Stomach (tissue), 8 donors: ENCODE measurements at regions not wholly inside any gene's neighbourhood (a gene's known extent, or its start where the extent isn't known, plus 50 kb on each side); places are given as distances from the start of the nearest gene placed in this dataset.

Experiments used
- DNase-seq, 2 donors: peaks; one replicate each; pipeline versions ENCODE4 v3.0.0 to v3.0.0-alpha.2; 2013 to 2019
- H3K27ac ChIP-seq, 5 donors: fragments of 200-600 bp in 4 of 5; sonication (generic) in 4 of 5; one replicate each; pipeline ENCODE4 v1.5.1; 2013 to 2019; ENCODE audit warnings: mild to moderate bottlenecking in 1 of 5, moderate library complexity in 1 of 5
- H3K27me3 ChIP-seq, 3 donors: fragments of 200-600 bp; sonication (generic); one replicate each; pipeline ENCODE4 v1.5.1; 2017 to 2019; ENCODE audit warnings: mixed run types in 1 of 3
- H3K36me3 ChIP-seq, 4 donors: fragments of 200-600 bp; sonication (generic); 1 replicate in 3 of 4; 2 replicates in 1 of 4; pipeline ENCODE4 v1.5.1; 2016 to 2019
- H3K4me1 ChIP-seq, 4 donors: fragments of 200-600 bp; sonication (generic); one replicate each; pipeline ENCODE4 v1.5.1; 2016 to 2019
- H3K4me3 ChIP-seq, 4 donors: fragments of 200-600 bp; sonication (generic) in 3 of 4; one replicate each; pipeline ENCODE4 v1.5.1; 2016 to 2019; ENCODE audit warnings: mild to moderate bottlenecking in 1 of 4
- H3K9me3 ChIP-seq, 4 donors: fragments of 200-600 bp; sonication (generic); one replicate each; pipeline ENCODE4 v1.5.1; 2016 to 2019
- EP300 ChIP-seq: sonication (generic); formaldehyde crosslinking; IDR thresholded peaks from one replicate; pipeline ENCODE4 v1.6.1; 2017; ENCODE audit warnings: antibody characterized with exemption
- POLR2A ChIP-seq, 4 donors: fragments of 450-650 bp; IDR thresholded peaks; one replicate each; pipeline ENCODE4 v1.6.1; 2016; ENCODE audit warnings: antibody characterized with exemption in 4 of 4, control low read depth in 2 of 4, mild to moderate bottlenecking in 1 of 4, moderate library complexity in 1 of 4
- POLR2AphosphoS5 ChIP-seq, 3 donors: sonication (generic); formaldehyde crosslinking; IDR thresholded peaks; one replicate each; pipeline ENCODE4 v1.6.1; 2016; ENCODE audit warnings: antibody characterized with exemption in 3 of 3
- WGBS, 5 donors: extraction: QIAGEN DNeasy Blood & Tissue Kit in 3 of 5; methylation state at CpG; one replicate each; pipeline versions ENCODE4 v1.1.5 to v1.1.7; 2013 to 2018; 5-methylcytosine and 5-hydroxymethylcytosine counted together
- intact Hi-C: fragments of 100-400 bp; cut with DNase I; formaldehyde crosslinking; loops from one replicate; pipeline ENCODE4 v1.15.1; 2023; ENCODE audit warnings: low total_unique reads
- TF ChIP-seq, protein P1 (sequence below), 7 experiments: fragments of 450-650 bp in 4 of 7; fragments of 200-600 bp in 3 of 7; sonication (generic) in 3 of 7; IDR thresholded peaks; one replicate each; pipeline ENCODE4 v1.5.1; 2016 to 2019; ENCODE audit warnings: antibody characterized with exemption in 7 of 7, control low read depth in 2 of 7, mild to moderate bottlenecking in 1 of 7
- donor health status: healthy with polysubstance abuse.
- donor health status: Bipolar disorder and iron deficiency.
- donor health status: healthy.

DNA sequence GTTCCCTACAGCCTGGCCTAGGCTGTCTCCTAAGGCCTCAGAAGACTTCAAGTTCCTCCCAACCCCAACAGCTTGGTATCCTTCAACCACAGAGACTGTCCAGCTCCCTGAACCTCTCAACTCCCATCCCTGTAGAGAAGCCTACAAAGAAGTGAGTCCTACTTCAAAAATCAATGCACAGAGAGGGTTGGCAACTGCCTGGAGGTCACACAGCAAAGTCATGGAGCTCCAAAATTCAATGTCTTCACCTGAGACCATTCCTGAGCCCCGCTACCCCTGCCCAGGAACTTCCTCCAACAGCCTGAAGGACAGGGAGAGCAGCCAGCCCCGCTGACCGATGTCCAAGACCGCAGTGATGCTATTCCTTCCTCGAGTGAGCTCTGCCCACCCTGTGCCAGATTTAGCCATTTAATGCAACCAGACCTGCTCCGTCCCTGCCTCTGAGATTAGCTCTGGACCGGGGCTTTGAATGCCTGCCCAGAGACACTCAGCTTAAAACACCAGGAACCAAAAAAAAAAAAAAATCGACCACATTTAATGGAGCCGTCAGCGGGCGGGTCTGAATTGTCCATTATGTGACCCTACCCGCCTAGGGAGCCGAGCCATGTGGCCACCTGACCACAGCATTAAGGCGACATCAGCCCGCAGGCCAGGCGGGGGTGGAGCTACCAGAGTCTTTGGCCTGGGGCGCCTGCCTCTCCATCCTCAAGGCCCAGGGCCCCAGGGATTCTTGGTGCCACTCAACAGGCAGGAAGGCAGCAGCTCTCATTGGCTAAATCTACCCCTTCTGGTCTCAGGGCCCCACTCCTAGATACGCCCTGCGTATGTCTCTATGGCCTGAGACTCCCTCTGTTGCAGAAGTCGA, 148.6 kb downstream of the SYF2 start:
- TF ChIP-seq, protein P1, sequence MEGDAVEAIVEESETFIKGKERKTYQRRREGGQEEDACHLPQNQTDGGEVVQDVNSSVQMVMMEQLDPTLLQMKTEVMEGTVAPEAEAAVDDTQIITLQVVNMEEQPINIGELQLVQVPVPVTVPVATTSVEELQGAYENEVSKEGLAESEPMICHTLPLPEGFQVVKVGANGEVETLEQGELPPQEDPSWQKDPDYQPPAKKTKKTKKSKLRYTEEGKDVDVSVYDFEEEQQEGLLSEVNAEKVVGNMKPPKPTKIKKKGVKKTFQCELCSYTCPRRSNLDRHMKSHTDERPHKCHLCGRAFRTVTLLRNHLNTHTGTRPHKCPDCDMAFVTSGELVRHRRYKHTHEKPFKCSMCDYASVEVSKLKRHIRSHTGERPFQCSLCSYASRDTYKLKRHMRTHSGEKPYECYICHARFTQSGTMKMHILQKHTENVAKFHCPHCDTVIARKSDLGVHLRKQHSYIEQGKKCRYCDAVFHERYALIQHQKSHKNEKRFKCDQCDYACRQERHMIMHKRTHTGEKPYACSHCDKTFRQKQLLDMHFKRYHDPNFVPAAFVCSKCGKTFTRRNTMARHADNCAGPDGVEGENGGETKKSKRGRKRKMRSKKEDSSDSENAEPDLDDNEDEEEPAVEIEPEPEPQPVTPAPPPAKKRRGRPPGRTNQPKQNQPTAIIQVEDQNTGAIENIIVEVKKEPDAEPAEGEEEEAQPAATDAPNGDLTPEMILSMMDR (IDR thresholded peaks at IDR 0.05) = no peak
- TF ChIP-seq EP300 (no peak), POLR2A (IDR thresholded peaks at IDR 0.05) (no peak)
- Histone ChIP-seq H3K36me3 (no peaks in the 10 kb centered on the region), H3K4me1 (no peaks in the 10 kb centered on the region), H3K27ac (no peak overlapping the region), H3K9me3 (peaks cover 0 to 4% (median under 1%) of the 10 kb centered on the region in 4 donors), H3K27me3 (peaks cover 0 to 37% (median 7%) of the 10 kb centered on the region in 3 donors), H3K4me3 (no peak overlapping the region)
- no peak for DNase-seq
- WGBS, 5 donors = 69 to 78% (median 72%) methylated on average over 20 of the region's 20 CpGs
- intact Hi-C loops = no loop called here

DNA sequence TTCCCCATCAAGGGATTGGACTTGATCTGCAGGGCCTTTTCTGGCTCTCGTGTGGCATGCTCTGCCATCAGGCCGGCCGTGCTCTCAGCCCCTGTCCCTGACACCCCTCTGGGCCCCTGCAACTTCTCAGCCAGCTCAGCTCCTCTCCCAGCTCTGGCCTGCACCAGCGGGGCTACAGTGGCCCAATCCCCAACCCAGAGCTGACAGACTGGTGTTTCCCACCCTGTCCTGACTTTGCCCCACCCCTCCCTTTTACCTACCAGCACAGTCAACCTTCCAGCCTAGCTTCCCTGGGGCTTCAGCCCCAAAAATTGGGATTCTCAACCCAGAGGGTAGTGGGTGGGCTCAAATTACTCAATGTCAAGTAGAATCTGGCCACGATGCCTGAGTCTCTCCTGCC, 149.3 kb downstream of the SYF2 start:
- Histone ChIP-seq H3K36me3 (no peaks in the 10 kb centered on the region), H3K4me3 (no peak overlapping the region), H3K9me3 (peaks cover 0 to 7% (median 2%) of the 10 kb centered on the region in 4 donors), H3K27ac (no peak overlapping the region), H3K4me1 (no peaks in the 10 kb centered on the region), H3K27me3 (peaks cover 0 to 30% (median 2%) of the 10 kb centered on the region in 3 donors)
- TF ChIP-seq POLR2A (IDR thresholded peaks at IDR 0.05) (no peak), EP300 (no peak), POLR2AphosphoS5 (IDR thresholded peaks at IDR 0.05) (no peak)
- TF ChIP-seq, protein P1 (IDR thresholded peaks at IDR 0.05) = no peak
- no peak for DNase-seq
- intact Hi-C loops = no loop called here
- 66 to 89% (median 86%) methylated on average over 5 of the region's 5 CpGs for WGBS, 5 donors

DNA sequence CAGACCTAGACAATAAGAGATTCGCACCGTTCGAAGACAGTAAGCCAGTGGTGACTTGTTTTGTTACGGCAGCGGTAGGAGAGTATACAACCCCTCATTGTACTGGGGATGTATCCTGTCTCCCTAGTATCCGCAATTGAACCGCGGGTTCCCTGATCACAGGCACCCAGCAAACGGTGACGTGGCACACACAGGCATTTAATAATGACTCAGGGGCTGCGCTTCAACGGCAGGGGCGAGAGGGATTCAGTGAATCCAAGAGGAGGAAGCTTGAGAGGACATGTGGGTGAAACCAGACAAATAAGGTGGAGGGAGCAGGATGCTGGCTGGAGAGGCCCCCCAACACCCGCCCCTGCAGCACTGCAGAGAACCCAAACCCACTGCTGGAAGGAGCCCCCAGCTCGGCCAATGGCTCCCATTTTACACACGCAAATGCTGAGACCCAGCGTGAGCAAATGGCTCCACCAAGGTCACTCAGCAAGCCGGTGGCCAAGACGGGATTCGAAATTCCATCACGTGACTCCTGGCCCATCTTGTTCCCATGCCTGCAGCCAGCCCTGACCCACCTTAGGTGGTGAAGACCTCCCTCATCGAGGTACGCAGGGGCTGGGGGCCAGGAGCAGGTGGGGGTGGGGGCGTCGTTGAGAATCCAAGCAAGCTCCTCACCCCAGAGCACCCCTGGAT, 149.9 kb downstream of the SYF2 start:
- no peak for DNase-seq
- intact Hi-C loops = no loop called here
- no peak for TF ChIP-seq POLR2A (IDR thresholded peaks at IDR 0.05)
- TF ChIP-seq EP300 = no peak
- TF ChIP-seq, protein P1 (IDR thresholded peaks at IDR 0.05) = no peak
- no peaks in the 10 kb centered on the region for H3K4me1 ChIP-seq
- H3K4me3 ChIP-seq = no peak overlapping the region
- H3K27ac ChIP-seq = no peak overlapping the region
- 84 to 92% (median 86%) methylated on average over 24 to 25 of the region's 25 CpGs for WGBS, 5 donors
- no peaks in the 10 kb centered on the region for H3K36me3 ChIP-seq
- H3K27me3 ChIP-seq = peaks cover 0 to 23% (median 0%) of the 10 kb centered on the region in 3 donors
- H3K9me3 ChIP-seq = peaks cover 0 to 10% (median 6%) of the 10 kb centered on the region in 4 donors

DNA sequence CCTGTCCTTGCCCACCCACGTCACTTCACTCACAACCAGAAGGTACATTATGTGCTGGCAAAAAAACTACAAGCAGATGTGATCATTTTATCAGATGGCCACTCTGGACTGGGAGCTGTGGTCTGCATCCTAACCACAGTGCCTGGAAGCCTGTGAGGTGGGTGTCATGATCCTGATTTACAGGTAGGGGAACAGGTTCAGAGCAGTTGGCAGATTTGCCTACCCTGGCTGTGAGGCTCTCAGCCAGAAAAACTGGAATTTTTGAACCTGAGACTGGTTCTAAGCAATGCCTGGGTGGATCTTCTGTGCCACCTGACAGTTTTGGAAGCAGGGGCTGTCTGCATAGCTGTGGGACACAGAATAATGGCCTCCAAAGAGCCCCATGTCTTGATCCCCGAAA, 150.8 kb downstream of the SYF2 start:
- TF ChIP-seq, protein P1 (IDR thresholded peaks at IDR 0.05) = no peak
- TF ChIP-seq POLR2AphosphoS5 (IDR thresholded peaks at IDR 0.05) (no peak), EP300 (no peak), POLR2A (IDR thresholded peaks at IDR 0.05) (no peak)
- no peaks in the 10 kb centered on the region for H3K36me3 ChIP-seq
- H3K4me3 ChIP-seq = no peak overlapping the region
- 79 to 95% (median 89%) methylated on average over 2 of the region's 2 CpGs for WGBS, 5 donors
- peaks cover 0 to 16% (median 0%) of the 10 kb centered on the region in 3 donors for H3K27me3 ChIP-seq
- H3K9me3 ChIP-seq = peaks cover 0 to 19% (median 11%) of the 10 kb centered on the region in 4 donors
- no peak for DNase-seq
- H3K4me1 ChIP-seq = no peaks in the 10 kb centered on the region
- intact Hi-C loops = no loop called here
- H3K27ac ChIP-seq = no peak overlapping the region
